SK-N-SH (cell line): ENCODE measurements at regions not wholly inside any gene's neighbourhood (a gene's known extent, or its start where the extent isn't known, plus 50 kb on each side); places are given as distances from the start of the nearest gene placed in this dataset.

Source experiments
- CTCF ChIA-PET: fragments of 300-600, 350-600 bp; formaldehyde crosslinking; extraction: SDS; loops from one replicate; lab custom pipeline; 2021; lab: Yijun Ruan, JAX
- POLR2A ChIA-PET: fragments of 350-600 bp; sonication (Branson Sonifier 250); formaldehyde crosslinking; extraction: SDS; loops from one replicate; lab custom pipeline; 2020; ENCODE audit warnings: antibody characterized with exemption, inconsistent platforms; lab: Yijun Ruan, JAX
- DNase-seq: peaks from one replicate; pipeline ENCODE4 v3.0.0; 2012
- H2AFZ ChIP-seq: fragments of 200-600 bp; sonication (generic); 2 replicates; pipeline ENCODE4 v1.8.1; 2016; ENCODE audit warnings: antibody characterized with exemption, mild to moderate bottlenecking, low read depth
- H3F3A ChIP-seq: fragments of 200-600 bp; sonication (generic); replicated peaks from 2 replicates; pipeline ENCODE3; 2016; ENCODE audit warnings: antibody characterized with exemption, mild to moderate bottlenecking; ENCODE audit not compliant: insufficient read depth
- H3K27ac ChIP-seq, 2 experiments: fragments of 200-500 bp in 1 of 2; fragments of 200-600 bp in 1 of 2; sonication (Bioruptor generic) in 1 of 2; sonication (generic), shearing (Covaris generic) in 1 of 2; 2 replicates each; pipeline versions ENCODE4 v1.5.1 to v1.6.1; 2014 to 2016; ENCODE audit warnings: low read depth in 2 of 2, inconsistent platforms in 1 of 2, low read length in 1 of 2, mild to moderate bottlenecking in 1 of 2, mixed read lengths in 1 of 2
- H3K27me3 ChIP-seq: fragments of 200-600 bp; sonication (generic), shearing (Covaris generic); 2 replicates; pipeline ENCODE4 v1.6.1; 2016; ENCODE audit warnings: mixed run types; ENCODE audit not compliant: insufficient read depth
- H3K36me3 ChIP-seq, 2 experiments: fragments of 200-500 bp in 1 of 2; fragments of 200-600 bp in 1 of 2; sonication (Bioruptor generic) in 1 of 2; sonication (generic) in 1 of 2; replicated peaks in 1 of 2; 2 replicates each; pipeline versions ENCODE3 to v1.5.1; 2014 to 2016; ENCODE audit warnings: low read length in 1 of 2, mild to moderate bottlenecking in 1 of 2; ENCODE audit not compliant: insufficient read depth in 2 of 2, control insufficient read depth in 1 of 2
- H3K4me1 ChIP-seq, 2 experiments: fragments of 200-500 bp in 1 of 2; fragments of 200-600 bp in 1 of 2; sonication (Bioruptor generic) in 1 of 2; sonication (generic), shearing (Covaris generic) in 1 of 2; 2 replicates each; pipeline versions ENCODE4 v1.5.1 to v1.6.1; 2014 to 2016; ENCODE audit warnings: low read depth in 1 of 2, low read length in 1 of 2, mixed run types in 1 of 2; ENCODE audit not compliant: insufficient read depth in 2 of 2, control insufficient read depth in 1 of 2
- H3K4me2 ChIP-seq: fragments of 200-600 bp; sonication (generic), shearing (Covaris generic); 2 replicates; pipeline ENCODE4 v1.6.1; 2017; ENCODE audit warnings: mixed run types
- H3K4me3 ChIP-seq, 2 experiments: fragments of 200-500 bp in 1 of 2; fragments of 200-600 bp in 1 of 2; sonication (Bioruptor generic) in 1 of 2; sonication (generic), shearing (Covaris generic) in 1 of 2; 2 replicates each; pipeline versions ENCODE4 v1.5.1 to v1.8.1; 2014 to 2016; ENCODE audit warnings: low read depth in 2 of 2, inconsistent platforms in 1 of 2, low read length in 1 of 2, mild to moderate bottlenecking in 1 of 2, mixed read lengths in 1 of 2, moderate library complexity in 1 of 2
- H3K79me2 ChIP-seq: fragments of 200-600 bp; sonication (generic); 2 replicates; pipeline ENCODE4 v1.8.1; 2017; ENCODE audit warnings: mild to moderate bottlenecking; ENCODE audit not compliant: insufficient read depth
- H3K9ac ChIP-seq: fragments of 200-600 bp; sonication (generic); 2 replicates; pipeline ENCODE4 v1.6.1; 2017; ENCODE audit warnings: mixed run types
- H3K9me2 ChIP-seq: fragments of 200-600 bp; sonication (generic); 2 replicates; pipeline ENCODE4 v1.6.1; 2017; ENCODE audit warnings: mixed run types
- H3K9me3 ChIP-seq: fragments of 200-600 bp; sonication (generic); 2 replicates; pipeline ENCODE4 v1.6.1; 2017; ENCODE audit warnings: mixed run types, mild to moderate bottlenecking, moderate library complexity
- H4K20me1 ChIP-seq: fragments of 200-600 bp; sonication (generic); 2 replicates; pipeline ENCODE4 v1.6.1; 2017; ENCODE audit warnings: mild to moderate bottlenecking, mixed run types; ENCODE audit not compliant: insufficient read depth
- CHD2 ChIP-seq: fragments of 150-350 bp; IDR thresholded peaks from 2 replicates; pipeline ENCODE4 v1.6.1; 2018; ENCODE audit warnings: low read length; ENCODE audit not compliant: partially characterized antibody
- FOSL2 ChIP-seq: IDR thresholded peaks from 2 replicates; pipeline ENCODE4 v1.4.0; 2012; ENCODE audit warnings: low read depth, mild to moderate bottlenecking, moderate library complexity, borderline replicate concordance
- GABPA ChIP-seq: IDR thresholded peaks from 2 replicates; pipeline ENCODE4 v1.4.0; 2012; ENCODE audit warnings: low read depth, mild to moderate bottlenecking
- GATA2 ChIP-seq: sonication (generic); formaldehyde crosslinking; IDR thresholded peaks from 2 replicates; pipeline ENCODE4 v1.5.0; 2020; ENCODE audit warnings: mild to moderate bottlenecking, missing genetic modification reagents
- MXI1 ChIP-seq: IDR thresholded peaks from 2 replicates; pipeline ENCODE4 v1.6.1; 2012; ENCODE audit warnings: mild to moderate bottlenecking, low read depth, low read length, improper control_type of control experiment
- NFIC ChIP-seq: IDR thresholded peaks from 2 replicates; pipeline ENCODE4 v1.4.0; 2012; ENCODE audit warnings: borderline replicate concordance
- POLR2AphosphoS5 ChIP-seq: IDR thresholded peaks from 2 replicates; pipeline ENCODE4 v1.6.1; 2012; ENCODE audit warnings: low read depth, low read length
- RAD21 ChIP-seq: IDR thresholded peaks from 2 replicates; pipeline ENCODE4 v1.6.1; 2012; ENCODE audit warnings: mild to moderate bottlenecking, low read length
- RCOR1 ChIP-seq: fragments of 150-350 bp; IDR thresholded peaks from 2 replicates; pipeline ENCODE4 v1.6.1; 2017; ENCODE audit warnings: antibody characterized with exemption, low read length
- RFX5 ChIP-seq: IDR thresholded peaks from 2 replicates; pipeline ENCODE4 v1.6.1; 2012; ENCODE audit warnings: mild to moderate bottlenecking, improper control_type of control experiment, low read length
- RXRA ChIP-seq: IDR thresholded peaks from 2 replicates; pipeline ENCODE4 v1.4.0; 2012; ENCODE audit warnings: low read depth, mild to moderate bottlenecking, borderline replicate concordance
- SMC3 ChIP-seq: IDR thresholded peaks from 2 replicates; pipeline ENCODE4 v1.6.1; 2012; ENCODE audit warnings: low read depth, low read length, improper control_type of control experiment
- TAF1 ChIP-seq: IDR thresholded peaks from 2 replicates; pipeline ENCODE4 v1.6.1; 2012; ENCODE audit warnings: low read depth, mild to moderate bottlenecking, low read length, moderate library complexity, borderline replicate concordance
- TEAD4 ChIP-seq: IDR thresholded peaks from 2 replicates; pipeline ENCODE4 v1.4.0; 2012; ENCODE audit warnings: mild to moderate bottlenecking, borderline replicate concordance; ENCODE audit not compliant: insufficient read depth
- USF2 ChIP-seq: fragments of 150-350 bp; IDR thresholded peaks from 2 replicates; pipeline ENCODE4 v1.6.1; 2017; ENCODE audit warnings: antibody characterized with exemption, low read length, low read depth, borderline replicate concordance
- WGBS: methylation state at CpG from one replicate; pipeline ENCODE4 v1.1.6; 2017; ENCODE audit warnings: low lambda C conversion rate; 5-methylcytosine and 5-hydroxymethylcytosine counted together
- TF ChIP-seq, protein P1 (sequence below): fragments of 200-600 bp; sonication (generic); IDR thresholded peaks from 2 replicates; pipeline ENCODE4 v1.6.1; 2017; ENCODE audit warnings: antibody characterized with exemption, mild to moderate bottlenecking, moderate library complexity

- POLR2A ChIA-PET: no interaction called here
- no peak overlapping the region for H3K4me2 ChIP-seq
- no peak overlapping the region for H3K9ac ChIP-seq
- no peaks in the 10 kb centered on the region for H3K36me3 ChIP-seq
- DNase-seq: no peak
- no peaks in the 10 kb centered on the region for H3K27me3 ChIP-seq
- no peaks in the 10 kb centered on the region for H4K20me1 ChIP-seq
- H3K4me1 ChIP-seq: no peaks in the 10 kb centered on the region
- H3K4me3 ChIP-seq: no peak overlapping the region
- no peak for TF ChIP-seq GABPA
- TF ChIP-seq RCOR1: no peak
- no peak for TF ChIP-seq CHD2
- TF ChIP-seq TEAD4: no peak
- TF ChIP-seq SMC3: no peak
- no peak for TF ChIP-seq RXRA
- no peak for TF ChIP-seq GATA2 (CRISPR knock-in tag)
- no peak for TF ChIP-seq RFX5
- no peak for TF ChIP-seq NFIC
- TF ChIP-seq TAF1: no peak
- no peak for TF ChIP-seq MXI1
- TF ChIP-seq POLR2AphosphoS5: no peak
- TF ChIP-seq, all 33 proteins: peak for 0
- Histone ChIP-seq H2AFZ (no peak overlapping the region), H3K9me2 (no peaks in the 10 kb centered on the region), H3K79me2 (no peaks in the 10 kb centered on the region), H3K9me3 (no peaks in the 10 kb centered on the region), H3K27ac (no peak overlapping the region), H3F3A (no peaks in the 10 kb centered on the region)
- CTCF ChIA-PET: no interaction called here
Observed at GRCh38 chr1:73511038-73511437, 686.9 kb downstream of the LRRIQ3 start.

DNA sequence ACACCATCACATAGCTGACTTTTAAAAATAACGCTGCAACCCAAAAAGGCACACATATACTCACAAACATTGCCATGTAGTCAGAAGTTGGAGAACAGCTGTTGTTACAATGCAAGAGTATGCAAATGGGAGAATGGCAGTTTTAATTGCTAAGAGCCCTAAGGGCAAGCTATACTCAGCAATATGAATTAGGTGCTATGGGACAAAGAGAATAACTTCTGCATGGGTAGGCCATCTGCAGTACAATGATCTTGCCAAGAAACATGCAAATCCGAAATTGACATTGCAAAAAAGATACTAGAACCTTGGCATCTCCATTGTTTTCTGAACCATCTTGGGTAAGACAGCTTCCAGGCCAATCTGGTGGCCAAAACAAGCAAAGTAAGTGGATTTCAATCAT, 697.8 kb downstream of the LRRIQ3 start:
- no peak overlapping the region for H3K4me3 ChIP-seq
- no peaks in the 10 kb centered on the region for H3K27me3 ChIP-seq
- H4K20me1 ChIP-seq: no peaks in the 10 kb centered on the region
- TF ChIP-seq RAD21 (no peak), FOSL2 (no peak), USF2 (no peak), GABPA (no peak)
- TF ChIP-seq, protein P1, sequence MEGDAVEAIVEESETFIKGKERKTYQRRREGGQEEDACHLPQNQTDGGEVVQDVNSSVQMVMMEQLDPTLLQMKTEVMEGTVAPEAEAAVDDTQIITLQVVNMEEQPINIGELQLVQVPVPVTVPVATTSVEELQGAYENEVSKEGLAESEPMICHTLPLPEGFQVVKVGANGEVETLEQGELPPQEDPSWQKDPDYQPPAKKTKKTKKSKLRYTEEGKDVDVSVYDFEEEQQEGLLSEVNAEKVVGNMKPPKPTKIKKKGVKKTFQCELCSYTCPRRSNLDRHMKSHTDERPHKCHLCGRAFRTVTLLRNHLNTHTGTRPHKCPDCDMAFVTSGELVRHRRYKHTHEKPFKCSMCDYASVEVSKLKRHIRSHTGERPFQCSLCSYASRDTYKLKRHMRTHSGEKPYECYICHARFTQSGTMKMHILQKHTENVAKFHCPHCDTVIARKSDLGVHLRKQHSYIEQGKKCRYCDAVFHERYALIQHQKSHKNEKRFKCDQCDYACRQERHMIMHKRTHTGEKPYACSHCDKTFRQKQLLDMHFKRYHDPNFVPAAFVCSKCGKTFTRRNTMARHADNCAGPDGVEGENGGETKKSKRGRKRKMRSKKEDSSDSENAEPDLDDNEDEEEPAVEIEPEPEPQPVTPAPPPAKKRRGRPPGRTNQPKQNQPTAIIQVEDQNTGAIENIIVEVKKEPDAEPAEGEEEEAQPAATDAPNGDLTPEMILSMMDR: no peak
- no peak overlapping the region for H3K4me2 ChIP-seq
- no peak overlapping the region for H2AFZ ChIP-seq
- DNase-seq: no peak
- no peaks in the 10 kb centered on the region for H3K79me2 ChIP-seq
- H3K4me1 ChIP-seq: no peaks in the 10 kb centered on the region
- H3K27ac ChIP-seq: no peak overlapping the region
- H3F3A ChIP-seq: no peaks in the 10 kb centered on the region
- H3K9ac ChIP-seq: no peak overlapping the region
- 9% methylated on average over 2 of the region's 2 CpGs for WGBS
- no peaks in the 10 kb centered on the region for H3K9me3 ChIP-seq
- ChIA-PET POLR2A (no interaction called here), CTCF (no interaction called here)
- H3K9me2 ChIP-seq: no peaks in the 10 kb centered on the region
- H3K36me3 ChIP-seq: no peaks in the 10 kb centered on the region
